HG02571 (cell line): ENCODE measurements at regions not wholly inside any gene's neighbourhood (a gene's known extent, or its start where the extent isn't known, plus 50 kb on each side); places are given as distances from the start of the nearest gene placed in this dataset.
"Not testable (repeated sequence)": the region's sequence is repeated elsewhere in the genome, so short reads cannot be mapped to it uniquely, and the experiment has no call there.

Source experiments
- ATAC-seq: cut with Tn5 transposase; IDR thresholded peaks from one replicate; pipeline ENCODE4 v1.9.1; 2021; ENCODE audit warnings: mild to moderate bottlenecking, moderate library complexity; ENCODE audit not compliant: unreplicated experiment

GRCh38 chr17:70510288-70510687, 341.0 kb downstream of the KCNJ2 start:
- ATAC-seq, result no peak

DNA sequence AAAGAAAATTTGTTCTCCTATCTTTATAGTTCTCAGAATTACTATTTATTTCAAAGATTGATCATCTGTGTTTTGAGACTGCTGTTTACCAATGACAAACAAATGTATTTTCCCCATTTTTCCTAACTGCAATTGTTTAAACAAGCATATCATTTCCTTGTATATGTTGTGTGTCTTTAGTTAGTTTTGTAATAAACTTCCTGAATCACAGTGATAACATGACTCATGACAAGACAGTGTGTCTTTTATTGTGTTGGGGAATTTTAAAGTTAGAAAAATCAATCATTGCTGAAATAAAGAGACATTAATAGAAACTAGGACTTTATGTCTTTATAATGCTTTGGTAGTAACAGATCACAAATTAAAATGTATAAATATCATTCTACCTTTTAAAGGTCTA, 348.5 kb downstream of the KCNJ2 start:
- ATAC-seq, result no peak

DNA sequence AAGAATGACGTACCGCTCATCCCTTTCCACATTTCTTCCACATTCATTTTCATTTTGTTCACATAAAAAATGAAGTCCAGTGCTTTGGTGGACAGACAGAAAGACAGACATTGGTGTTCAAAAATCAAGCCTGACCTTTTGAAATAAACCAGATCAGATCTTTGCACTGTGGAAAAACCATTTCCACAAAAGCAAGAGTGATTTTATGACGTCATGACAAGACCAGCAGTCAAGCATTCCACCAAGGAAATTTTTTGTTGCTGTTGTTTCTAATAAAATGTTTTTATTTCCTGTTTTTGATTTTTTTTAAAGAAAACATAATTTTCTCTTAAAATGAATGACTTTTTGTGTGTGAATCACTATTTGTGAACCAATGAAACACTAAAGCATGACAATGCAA, 350.0 kb downstream of the KCNJ2 start:
- no peak for ATAC-seq

GRCh38 chr17:70520447-70520846, 351.1 kb downstream of the KCNJ2 start:
- ATAC-seq, result no peak

- ATAC-seq, result no peak
Observed at GRCh38 chr17:70520956-70521355, 351.6 kb downstream of the KCNJ2 start.

- ATAC-seq, result no peak
Observed at GRCh38 chr17:70521821-70522256, 352.5 kb downstream of the KCNJ2 start.

DNA sequence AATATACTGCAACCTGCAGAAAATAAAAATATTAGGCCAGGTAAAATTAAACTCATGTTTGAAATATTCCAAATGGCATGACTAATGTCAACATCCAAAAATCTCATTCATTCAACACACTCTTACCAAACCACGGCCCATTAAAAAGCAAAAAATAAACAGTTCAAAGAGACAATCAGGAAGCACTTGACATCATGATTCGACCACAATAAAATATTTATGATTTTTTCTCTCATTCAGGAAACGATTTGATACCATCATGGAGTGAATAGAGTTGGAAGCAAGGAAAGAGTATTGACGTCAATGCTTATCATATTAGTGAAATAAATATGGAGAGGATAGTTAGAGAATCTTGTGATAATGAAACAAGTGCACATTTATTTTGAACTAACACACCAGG, 354.1 kb downstream of the KCNJ2 start:
- ATAC-seq, result no peak

DNA sequence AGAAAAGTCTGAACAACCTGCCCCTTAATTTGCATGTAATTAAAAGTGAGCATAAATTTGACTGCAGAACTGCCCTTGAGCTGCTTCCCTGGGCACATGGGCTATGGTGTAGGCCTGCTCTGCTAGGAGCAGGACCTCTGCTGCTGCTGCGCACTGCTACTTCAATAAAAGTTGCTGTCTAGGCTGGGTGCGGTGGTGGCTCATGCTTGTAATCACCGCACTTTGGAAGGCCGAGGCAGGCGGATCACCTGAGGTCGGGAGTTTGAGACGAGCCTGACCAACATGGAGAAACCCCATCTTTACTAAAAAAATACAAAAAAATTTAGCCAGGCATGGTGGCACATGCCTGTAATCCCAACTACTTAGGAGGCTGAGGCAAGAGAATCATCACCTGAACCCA, 355.7 kb downstream of the KCNJ2 start:
- not testable (repeated sequence) for ATAC-seq

- ATAC-seq, result no peak
Observed at GRCh38 chr17:70525961-70526360, 356.6 kb downstream of the KCNJ2 start.

DNA sequence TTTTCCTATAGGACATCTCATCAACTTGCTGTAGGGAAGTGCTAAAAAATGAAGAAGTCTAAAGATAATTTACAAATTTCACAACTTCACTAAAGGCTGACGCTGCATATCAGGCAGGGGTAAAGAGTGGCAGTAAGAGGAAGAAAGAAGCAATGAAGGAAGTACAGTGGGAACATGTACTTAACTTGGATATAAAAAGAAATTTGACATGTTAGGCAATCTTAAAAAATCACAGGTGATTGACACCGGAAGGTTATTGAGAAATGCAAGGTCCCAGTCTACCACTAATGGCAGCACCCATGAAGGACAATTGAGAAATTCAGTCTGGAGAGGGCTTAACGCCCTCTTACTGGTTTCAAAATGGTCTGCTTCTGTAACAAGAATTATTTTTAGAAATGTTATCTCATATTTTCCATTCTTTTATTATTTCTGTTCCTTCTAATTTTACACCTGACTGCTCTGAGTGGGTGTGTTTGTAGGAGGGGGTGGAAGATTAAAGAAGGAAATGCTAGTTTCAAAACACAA, 358.1 kb downstream of the KCNJ2 start:
- ATAC-seq, result no peak

- ATAC-seq, result no peak
Observed at GRCh38 chr17:70533427-70533826, 364.1 kb downstream of the KCNJ2 start.

DNA sequence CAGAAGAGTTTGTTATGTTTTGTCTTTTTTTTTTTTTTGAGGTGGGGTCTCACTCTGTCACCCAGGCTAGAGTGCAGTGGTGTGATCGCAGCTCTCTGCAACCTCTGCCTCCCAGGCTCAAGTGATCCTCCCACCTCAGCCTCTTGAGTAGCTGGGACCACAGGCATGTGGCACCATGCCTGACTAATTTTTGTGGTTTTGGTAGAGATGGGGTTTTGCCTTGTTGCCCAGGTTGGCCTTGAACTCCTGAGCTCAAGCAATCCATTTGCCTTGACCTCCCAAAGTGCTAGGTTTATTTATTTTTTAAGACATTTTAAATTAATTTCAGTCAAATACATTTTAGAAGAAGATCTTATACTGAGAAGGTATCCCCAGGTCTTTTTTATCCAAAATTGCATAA, 366.7 kb downstream of the KCNJ2 start:
- ATAC-seq, result no peak

DNA sequence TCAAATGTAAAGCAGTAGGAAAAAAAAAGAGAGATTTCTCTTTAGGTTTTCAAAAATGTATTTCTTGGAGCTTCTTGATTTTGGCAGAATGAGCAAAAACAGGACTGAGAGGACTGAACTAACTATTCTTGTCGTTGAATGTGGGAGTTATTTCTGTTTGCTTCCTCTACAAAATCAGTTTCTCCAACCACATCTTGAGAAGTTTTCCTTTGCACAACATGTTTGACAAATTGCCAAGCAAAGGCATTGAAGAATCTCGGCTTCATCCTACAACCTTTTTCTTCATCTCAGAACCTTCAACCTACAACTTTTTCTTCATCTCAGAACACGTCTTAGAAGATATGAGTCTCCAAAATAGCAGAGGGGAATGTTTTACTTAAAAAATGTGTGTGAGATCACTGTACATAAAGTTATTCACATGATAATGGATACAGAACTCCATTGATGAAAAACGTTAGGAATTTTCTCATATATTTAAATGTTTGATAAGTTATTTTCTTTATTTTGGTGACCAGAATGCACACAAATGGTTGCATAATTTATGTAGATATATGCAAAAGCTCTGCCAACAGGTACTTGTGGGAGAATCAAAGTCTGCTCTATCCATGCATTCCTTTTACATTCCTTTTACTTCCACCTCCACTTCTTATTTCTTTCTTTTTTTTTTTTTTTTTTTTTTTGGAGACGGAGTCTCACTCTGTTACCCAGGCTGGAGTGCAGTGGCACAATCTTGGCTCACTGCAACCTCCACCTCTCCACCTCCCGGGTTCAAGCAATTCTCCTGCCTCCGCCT, 370.0 kb downstream of the KCNJ2 start:
- ATAC-seq, result no peak

DNA sequence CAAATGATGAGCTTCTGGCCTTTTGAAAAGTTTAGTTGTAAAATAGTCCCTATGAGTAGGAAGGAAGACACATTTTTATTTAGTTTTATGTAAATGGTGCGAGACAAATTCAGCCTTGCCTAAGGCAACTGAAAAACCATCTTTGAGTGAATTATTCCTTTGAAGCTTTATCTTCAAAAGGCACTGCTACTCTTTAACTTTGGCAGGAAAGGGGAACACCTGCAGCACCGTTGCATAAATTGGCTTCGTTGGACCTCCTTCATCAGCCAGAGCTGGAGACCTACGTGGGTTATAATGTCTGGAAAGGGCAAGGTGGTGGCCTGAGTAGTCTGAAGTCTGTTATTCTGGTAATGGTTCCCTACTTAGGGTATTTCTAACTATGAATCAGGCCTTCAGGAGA, 373.5 kb downstream of the KCNJ2 start:
- ATAC-seq, result no peak

- ATAC-seq, result no peak
Observed at GRCh38 chr17:70544317-70544716, 375.0 kb downstream of the KCNJ2 start.

- no peak for ATAC-seq
Observed at GRCh38 chr17:70552230-70552981, 383.1 kb downstream of the KCNJ2 start.

GRCh38 chr17:70552982-70553334, 383.6 kb downstream of the KCNJ2 start:
- no peak for ATAC-seq

GRCh38 chr17:70555723-70556122, 386.4 kb downstream of the KCNJ2 start:
- no peak for ATAC-seq

DNA sequence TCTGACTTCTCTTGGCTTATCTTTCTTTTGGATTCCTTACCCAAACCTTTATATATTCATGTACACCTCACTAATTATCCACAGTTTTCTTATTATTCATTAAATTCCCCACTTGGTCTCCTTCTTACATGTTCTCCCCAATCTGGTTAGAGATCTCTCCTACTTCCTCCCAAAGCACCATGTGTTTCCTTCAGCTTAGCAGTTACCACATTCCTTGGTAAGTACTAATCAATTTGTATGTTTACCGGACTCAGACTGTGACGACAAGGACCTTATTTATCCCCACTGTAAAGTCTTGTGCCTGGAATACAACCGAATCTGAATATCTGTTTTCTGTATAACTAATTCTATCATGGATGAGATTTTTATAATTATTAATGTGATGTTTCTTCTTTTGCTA, 389.5 kb downstream of the KCNJ2 start:
- ATAC-seq, result no peak

GRCh38 chr17:70560471-70560870, 391.1 kb downstream of the KCNJ2 start:
- no peak for ATAC-seq

- ATAC-seq, result no peak
Observed at GRCh38 chr17:70562137-70562536, 392.8 kb downstream of the KCNJ2 start.

DNA sequence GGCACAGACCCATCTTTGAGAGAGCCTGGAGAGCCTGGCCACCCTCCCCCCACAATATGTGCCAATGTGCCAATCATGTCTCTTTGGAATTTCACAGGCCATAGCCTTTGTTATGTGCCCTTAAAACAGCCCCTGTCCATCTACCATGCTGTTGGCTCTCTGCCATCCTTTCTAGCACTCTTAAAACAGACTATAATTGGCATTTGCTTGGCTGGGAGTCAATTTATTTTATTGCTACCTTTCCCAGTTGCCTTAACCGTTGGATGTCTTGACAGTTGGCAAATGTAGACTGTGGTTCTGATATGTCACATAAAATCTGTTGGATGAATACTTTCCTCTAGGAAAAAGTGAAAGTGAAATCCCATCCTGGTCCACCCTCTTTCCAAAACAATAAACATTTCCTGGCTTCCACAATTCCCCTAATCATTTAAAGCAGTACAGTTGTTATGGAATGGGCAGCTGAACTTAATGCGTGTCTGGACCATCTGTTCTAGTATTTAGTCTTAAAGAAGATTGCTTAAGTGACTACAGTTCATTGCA, 394.0 kb downstream of the KCNJ2 start:
- no peak for ATAC-seq
